M059J (cell line): ENCODE measurements at regions not wholly inside any gene's neighbourhood (a gene's known extent, or its start where the extent isn't known, plus 50 kb on each side); places are given as distances from the start of the nearest gene placed in this dataset.

Experiments used
- DNase-seq: peaks from one replicate; pipeline ENCODE4 v3.0.0-alpha.2; 2012; ENCODE audit warnings: low read depth

DNA sequence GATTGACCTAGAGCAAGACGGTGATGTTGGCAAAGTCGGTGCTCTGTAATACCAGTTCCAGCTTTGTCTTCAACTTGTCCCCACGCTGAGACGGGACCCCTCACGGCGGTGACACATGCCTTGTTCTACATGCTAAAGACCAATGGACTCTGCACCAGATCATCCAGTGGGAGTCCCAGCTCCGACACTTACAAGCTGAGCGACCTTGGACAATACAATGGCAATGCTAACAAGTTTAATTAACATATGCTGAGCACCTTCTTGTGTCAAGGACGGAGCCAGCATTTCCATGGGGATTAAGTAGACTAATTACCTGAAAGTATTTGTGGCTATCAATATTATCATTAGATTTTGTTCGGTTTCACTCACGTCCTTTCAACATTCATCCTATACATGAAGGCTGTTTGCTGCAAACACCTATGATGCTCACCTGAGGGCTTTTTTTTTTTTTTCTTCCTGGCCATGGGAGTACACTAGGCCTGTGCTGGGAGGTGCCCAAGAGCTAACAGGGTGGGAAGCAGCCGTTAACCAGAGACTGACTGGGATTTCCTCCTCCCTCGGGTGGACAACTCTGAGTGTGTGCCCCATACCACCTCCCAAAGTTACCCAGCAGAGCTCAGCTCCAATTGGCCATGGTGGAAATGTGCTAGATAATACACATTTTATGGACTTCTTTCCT lies 308.6 kb upstream of the ZFHX3 start:
- no peak for DNase-seq

DNA sequence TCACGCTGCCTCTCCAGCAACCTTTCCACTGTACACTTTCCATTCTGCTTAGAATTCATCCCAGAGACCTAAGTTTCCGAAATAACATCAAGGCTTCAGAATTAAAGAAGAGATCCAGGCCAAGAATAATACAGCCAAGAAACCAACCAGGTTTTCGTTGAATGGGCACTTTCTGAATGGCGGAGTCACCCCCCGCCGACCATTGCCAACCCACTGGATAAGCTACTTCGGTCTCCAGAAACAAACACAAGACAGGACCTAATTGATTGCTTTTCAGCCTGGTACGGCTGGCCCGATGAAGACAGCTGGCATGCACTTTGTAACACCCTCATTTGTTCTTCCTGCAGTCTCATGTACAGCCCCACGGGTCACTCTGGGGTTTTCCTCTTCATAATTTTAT lies 308.1 kb upstream of the ZFHX3 start:
- no peak for DNase-seq

DNA sequence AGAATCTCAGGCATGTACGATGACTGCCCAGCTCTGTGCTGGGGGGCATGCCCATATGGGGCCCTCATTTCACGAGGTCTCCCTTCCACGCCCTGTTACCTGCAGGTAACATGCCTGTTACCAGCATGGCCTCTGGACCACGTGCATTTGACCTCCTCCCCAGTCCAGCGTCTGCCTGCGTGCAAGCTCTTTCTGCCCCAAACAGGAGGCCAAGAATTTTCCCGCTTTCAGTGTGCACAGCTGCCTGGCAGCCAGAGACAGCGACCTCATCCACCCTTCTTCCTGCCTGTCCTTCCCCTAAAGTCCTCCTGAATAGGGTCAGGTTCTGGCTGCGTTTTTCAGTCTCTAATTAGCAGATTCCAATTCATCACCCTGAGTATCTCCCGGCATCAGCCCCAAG lies 306.5 kb upstream of the ZFHX3 start:
- DNase-seq, result no peak

DNA sequence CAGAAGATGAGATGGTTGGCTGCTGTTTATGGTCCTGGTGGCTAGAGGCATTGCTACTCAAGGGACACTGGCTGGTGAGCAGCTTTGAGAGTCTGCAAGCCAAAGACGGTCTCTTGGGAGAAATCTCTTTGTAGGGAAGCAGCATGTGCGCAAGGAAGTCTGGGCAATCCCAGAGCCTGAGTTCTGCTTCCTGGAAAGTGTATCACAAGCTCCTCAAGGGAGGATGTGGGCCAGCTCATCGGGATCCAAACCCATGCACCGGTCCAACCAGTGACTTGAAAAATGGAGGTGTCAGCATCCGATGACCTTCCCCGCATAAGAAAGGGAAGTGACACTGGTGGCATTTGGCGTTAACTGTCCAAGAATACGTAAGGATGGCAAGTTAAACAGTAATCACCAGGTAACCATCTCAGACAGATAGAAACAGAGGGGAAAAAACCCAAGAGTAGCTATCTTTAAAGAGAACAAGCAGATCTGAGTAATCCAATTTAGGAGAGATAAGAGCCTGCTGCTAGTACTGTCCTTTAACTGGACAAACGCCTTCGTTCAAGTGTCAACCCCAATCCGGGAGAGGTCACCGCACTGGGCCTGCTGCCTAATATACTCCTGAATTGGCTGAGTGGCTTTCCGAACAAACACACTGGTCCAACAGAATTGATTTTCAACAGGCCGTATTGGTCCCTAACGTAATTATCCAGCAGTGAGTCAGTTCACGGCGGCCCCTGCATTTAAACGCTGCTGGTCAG lies 303.0 kb upstream of the ZFHX3 start:
- DNase-seq, result no peak

DNA sequence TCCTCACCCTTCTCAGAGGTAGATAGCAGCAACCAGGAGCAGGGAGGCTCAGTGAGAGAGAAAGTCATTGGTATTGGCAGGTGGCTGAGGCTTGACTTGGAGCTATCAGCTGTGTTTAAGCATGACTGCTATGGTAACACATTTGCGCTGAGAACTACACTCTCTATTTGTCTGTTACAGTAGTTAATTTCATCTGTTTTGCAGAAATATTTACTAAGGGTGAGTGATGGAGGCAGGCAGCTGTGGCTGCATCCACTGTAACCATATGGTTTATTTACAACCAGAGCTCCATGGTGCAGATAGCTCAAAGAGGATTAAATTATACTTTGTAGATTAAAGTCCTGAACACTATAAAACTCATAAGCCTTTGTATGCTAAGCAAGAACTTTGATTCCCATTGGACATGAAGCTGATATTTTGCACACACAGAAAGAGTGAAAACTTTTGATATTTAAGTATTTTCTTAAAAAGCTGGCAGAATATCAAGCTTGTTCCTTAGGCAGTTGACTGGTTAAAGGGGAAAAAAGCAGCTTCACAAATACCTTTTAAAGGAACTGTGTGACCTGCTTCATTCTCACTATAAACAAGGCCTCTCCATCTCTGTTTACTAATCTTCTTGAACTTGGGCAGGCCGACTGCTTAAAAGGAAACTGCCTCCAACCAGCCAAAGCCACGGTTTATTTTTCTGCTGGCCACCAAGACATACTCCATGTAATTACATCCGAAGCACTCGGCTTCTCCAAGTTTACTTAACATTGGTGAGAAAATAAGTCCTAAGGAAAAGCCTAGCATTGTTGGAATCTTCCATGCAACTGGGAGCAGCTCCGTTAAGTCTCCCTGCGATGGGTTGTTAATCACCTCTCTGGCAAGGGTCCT lies 299.8 kb upstream of the ZFHX3 start:
- no peak for DNase-seq

DNA sequence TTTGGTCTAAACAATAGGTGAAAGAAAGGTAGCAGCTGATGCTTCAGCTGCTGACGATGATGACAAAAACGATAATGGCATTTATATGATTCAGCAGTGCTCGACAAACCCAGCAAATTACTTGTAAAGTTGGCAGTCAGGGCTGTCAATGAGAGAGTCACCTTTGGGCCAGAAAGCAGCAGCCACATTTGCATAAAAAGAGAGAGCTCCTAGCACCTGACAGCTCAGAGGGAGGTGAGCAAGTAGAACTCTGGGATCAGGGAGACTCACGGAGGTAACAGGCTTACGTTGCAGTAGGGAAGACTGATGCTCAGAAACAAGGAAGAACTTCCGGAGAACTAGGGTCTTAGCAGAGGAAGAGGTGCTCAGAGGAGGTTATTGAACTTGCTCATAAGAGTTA lies 291.9 kb upstream of the ZFHX3 start:
- no peak for DNase-seq

DNA sequence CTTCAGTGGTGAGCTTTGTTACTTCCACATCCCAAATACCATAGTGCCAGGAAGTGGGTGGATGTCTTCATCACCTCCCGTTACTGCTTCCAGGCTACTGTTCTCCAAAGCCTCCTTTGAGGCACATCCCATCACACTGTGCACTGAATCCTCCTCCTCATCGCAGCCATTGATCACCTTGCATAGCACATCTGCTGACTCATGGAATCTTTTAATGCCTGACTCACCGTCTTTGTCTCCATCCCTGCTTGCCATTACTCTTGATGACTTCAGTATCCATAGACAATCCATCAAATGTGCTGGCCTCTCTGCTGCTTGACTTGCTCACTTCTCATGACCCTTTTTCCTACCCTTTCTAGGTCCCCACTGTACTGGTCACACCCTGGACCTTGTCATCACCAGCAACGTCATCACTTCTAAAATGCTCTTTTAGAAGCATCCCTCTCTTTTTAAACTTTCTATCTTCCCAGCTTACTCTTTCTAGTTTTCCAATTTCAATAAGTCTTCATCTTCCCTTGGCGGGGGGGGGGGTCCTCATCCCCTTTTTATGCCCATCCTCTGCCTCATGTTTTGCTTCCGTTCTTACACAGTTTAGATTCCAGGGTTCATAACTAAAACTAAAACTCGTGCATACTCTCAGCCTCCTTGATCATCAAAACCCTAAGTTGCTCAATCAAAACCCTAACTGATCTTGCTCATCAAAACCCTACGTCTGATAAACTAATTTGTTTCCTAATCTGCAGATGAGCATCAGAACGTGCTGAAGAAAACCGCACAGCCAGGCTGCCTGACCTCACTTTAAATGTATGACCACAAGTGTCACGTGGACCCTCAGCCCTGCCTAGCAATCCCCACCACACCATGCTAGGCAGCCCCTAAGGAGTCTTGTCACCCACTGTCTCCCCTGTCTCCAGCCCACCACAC lies 289.7 kb upstream of the ZFHX3 start:
- peak; percentile 14 for DNase-seq

DNA sequence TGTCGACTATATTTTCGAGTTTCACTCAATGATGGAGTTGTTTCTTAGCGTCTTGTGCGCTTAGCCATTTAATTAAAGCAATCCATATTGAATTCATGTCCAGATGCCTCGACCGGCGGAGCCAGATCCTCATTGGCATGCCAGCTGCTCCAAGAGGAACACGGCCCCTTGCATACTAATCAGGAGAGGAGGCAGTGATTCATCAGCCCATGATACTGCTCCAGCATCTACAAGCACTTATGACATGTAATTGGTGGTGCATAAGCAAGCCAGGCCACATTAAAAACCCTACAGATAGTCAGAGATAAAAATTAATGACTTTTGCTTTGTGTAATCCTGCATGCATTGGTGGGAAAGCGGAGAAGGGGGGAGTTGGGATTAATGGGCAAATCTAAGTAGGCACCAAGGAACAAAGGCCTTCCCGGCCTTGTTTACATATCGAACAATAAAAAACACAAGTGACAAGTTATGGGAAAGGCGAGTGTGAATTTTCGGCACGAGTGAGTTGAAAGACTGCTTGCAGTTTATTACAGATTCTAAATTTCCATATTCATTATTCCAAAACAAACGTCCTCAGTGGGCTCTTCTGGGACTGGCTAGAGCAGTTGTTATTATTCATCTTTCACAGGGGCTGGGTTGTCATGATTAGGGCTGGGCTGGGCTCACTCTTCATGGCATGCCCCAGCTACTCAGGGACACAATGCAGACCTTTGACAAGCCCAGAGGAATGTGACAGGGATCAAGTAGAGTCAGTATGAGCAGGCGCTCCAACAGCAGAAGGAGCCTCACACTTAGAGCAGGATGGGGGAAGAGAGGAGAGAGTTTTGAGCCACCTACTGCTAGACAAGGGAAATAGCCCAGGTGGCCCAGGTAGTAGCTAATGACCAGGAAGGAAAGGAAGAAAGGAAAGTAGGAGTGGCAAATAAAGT lies 281.7 kb upstream of the ZFHX3 start:
- peak; percentile 14 for DNase-seq

DNA sequence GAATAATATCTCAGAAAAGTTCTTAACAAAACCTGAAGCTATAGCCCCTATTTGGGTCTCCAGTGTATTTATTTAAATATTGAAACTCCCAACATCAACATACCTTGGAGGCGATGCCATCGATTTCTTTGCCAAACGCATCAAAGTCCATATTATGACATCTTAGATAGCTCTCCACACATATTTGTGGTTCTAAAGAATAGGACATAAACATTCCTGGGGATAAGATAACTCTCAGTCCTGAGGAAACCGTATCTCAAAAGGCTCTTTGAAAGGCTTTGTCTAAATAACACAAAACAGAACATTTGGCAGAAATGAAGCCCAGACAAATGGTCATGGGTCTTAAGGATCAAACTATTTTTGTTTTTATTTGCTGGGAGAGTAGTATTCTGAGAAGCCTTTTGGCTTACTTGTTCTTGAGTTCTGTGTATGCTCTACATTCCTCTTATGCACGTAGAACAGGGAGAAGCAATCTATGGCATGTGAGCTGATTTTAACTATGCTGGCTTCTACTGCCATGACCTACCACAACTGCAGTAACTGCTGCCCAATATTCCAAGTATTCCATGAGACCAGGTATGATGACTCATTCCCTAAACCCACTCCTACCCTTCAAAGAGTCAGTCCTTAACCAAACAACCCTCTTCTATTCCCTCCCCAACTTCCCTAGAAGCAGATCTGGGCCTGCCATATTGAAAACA lies 279.0 kb upstream of the ZFHX3 start:
- no peak for DNase-seq

DNA sequence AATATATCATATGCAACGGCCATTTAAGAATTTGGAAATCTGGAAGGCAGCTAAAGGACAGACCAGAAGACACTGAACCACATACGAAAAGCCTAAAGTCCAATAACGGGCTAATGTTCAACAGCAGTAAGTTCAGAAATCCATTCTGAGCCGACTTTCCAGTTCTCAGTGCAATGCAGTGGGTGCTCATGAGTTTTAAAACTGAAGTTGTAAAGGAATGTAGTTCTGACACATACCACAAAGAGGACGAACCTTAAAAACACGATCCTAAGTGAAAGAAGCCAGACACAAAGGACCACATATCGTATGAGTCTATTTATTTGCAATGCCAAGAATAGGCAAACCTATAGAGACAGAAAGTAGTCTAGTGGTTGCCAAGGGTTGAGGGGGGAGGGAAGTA lies 278.3 kb upstream of the ZFHX3 start:
- DNase-seq, result no peak

DNA sequence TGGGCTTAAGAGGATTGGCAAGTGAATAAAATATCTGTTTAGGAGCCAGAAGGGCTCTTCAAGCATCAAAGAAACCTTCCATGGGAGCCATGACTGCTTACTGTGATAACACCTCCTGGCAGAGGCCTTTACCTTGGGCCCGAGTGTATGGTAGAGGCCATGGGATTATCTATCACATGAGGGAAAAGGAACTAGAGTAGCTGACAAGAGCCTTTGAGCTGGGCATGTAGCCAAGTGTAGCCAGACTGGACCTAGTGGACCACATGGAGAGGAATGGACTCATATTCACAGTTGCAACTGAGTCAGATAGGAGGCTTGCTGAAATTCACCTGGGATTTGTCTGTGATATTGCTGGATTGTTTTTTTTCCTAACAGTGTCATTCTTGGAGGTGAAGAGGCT lies 276.0 kb upstream of the ZFHX3 start:
- DNase-seq, result no peak

DNA sequence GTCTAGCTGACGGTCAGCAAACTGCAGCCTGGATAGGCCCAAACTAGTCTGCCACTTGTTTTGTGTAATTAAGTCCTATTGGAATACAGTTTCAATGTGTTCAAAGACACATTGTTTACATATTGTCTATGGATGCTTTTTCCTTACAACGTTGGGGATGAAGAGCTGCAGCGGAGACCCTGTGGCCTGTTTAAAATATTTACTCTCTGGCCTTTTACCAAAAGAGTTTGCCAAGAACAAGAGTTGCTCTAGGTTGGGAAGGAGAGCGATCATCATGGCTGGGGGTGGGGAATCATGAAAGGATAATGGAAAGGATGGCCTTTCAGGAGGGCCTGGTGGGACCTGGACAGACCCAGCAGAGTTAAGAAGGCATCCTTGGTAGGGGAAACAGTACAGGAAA lies 274.9 kb upstream of the ZFHX3 start:
- DNase-seq, result no peak

DNA sequence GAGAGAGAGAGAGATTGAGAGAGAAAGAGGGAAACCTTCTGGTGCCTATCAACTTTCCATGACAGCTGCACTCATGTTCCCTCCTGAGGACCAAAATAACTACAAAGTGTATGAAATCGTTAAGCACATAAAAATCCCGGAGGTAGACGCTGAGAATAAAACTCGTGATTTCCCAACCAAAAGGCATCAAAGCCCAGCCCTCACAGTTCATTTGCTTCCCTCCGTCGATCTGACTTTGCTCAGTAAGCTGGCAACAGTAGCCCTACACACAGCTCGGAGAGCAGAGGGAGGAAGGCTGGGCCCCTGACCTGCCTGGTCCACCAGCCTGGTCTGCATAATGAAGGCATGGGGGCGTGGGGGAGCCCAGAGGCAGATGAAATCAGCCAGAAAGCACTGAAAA lies 273.9 kb upstream of the ZFHX3 start:
- DNase-seq, result no peak

DNA sequence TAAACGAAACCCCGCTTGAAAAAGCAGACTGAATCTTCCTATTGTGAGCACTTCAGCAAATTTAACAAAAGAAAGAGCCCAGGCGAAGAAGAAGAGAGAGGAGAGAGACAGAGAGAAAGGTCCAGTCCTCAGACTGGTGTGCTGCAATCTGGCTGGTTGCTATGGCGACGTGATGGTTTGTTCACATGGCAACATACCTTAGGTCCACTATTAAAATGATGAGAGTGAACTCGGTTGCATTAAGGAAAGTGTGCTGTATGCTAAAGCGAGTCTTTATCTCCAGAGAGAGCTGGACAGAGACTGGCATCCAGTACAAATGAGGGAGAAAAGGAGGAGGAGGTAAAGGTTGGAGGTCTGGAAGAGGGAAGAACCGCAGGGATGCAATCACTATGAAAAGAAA lies 271.8 kb upstream of the ZFHX3 start:
- peak; percentile 13 for DNase-seq

DNA sequence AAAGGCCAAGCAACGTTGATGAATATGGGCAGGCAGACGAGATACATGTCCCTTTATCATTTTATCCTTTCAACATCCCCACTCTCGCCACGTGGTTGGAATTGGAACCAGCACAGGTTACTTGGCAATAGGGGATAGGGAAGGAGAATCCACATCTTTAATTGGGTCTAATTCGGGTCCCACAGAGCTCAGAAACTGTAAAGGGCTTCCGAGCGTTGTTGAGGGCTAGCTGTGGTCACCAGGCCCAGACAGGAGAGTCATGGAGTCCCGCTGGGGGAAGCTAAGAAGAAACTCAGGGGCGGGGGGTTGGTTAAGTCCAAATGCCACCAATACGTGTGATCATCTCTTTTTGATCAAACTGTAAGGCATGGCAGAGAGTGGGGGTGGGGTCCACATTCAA lies 271.3 kb upstream of the ZFHX3 start:
- no peak for DNase-seq

DNA sequence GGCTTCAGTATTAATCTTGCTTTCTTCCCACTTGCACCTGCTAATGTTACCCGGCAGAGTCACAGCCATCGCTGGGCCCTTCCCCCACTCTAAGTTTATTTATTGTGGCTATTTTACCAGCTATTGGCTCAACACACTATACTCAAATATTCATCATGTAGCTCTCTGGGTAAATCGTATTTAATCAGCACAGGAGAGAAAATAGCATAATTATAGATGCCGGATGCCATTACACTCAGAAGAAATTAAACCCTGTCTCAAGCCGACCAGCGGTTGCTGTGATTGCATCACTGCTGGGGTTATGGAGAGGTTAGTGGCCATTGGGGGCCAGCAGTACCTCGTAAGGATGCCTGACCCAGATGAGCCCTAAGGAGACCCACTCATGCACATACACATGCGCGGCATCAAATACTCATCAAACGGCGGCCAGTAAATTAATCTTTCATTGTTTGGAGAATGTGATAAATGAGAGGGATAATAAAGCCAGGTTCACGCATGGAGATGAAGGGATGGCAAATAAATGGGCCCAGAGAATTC lies 269.5 kb upstream of the ZFHX3 start:
- no peak for DNase-seq

DNA sequence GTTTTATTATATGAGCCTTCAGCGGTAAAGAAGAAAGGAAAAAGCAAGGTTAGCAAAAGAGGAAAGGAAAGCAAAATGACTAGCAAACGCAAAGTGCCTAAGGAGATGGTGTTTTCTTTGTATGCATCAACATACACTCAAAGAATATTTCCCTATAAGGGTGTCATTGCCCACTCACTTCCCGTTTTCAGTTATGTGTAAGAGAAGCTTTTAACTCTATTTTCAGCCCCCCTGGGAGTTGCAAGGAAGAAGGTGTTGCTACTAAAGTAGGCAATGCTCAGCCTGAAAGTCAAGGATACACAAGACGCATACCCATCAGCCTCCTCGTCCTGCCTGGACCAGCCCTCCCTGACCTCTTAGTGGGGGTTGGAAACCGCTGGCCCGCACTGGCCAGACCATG lies 267.7 kb upstream of the ZFHX3 start:
- no peak for DNase-seq

DNA sequence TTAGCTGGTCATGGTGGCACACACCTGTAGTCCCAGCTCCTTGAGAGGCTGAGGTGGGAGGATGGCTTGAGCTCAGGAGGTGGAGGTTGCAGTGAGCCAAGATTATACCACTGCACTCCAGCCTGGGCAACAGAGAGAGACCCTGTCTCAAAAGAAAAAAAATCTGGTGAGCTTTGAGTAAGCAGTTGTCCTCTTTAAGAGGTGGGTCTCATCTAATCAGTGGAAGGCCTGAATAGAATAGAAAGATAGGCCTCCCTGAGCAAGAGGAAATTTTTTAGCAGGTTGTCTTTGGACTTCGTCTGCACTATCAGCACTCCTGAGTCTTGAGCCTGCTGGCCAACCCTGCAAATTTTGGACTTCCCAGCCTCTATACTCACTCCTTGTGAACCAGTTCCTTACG lies 266.0 kb upstream of the ZFHX3 start:
- no peak for DNase-seq

DNA sequence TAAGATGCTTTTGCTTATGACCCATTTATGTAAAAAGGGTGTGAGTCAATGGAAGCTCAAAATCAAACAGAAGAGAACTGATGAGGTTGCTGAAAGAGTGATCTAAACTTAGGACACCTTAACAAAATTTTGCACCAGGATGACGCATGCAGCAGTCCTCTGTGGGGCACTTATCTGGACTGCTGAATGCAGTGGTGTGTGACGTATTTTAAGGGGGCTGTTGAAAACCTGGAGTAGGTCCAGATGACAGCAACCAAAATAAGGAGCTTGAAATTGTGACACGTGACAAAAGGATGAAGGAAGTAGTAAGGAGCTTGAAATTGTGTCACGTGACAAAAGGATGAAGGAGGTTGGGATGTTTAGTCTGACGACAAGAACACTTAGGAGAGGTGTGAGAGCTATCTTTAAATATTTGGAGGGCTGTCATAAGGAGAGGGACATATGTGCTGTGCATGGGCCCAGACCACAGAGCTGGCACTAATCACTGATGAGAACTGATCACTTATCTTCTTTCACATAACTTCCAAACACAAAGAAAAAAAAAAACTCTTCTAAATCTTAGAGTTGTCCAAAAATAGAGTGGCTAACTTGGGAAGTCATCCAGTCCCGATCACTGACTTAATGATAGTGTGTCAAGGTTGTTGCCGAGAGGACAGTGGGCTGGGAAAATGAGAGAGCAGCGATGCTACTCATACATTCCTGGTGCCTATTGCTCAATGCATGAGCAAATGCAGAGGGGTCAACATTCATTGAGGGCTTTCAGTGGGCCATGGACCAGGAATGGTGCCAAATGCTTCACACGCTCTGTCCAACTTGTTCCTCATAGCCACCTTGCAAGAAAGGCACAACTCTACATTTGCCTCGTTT lies 264.2 kb upstream of the ZFHX3 start:
- no peak for DNase-seq
